Astrocyte (in vitro differentiated cells and primary cell): ENCODE measurements at regions not wholly inside any gene's neighbourhood (a gene's known extent, or its start where the extent isn't known, plus 50 kb on each side); places are given as distances from the start of the nearest gene placed in this dataset.

Source experiments
- CTCF ChIP-seq: IDR thresholded peaks from 2 replicates; pipeline ENCODE4 v1.5.1; 2011; ENCODE audit warnings: low read depth, mild to moderate bottlenecking, inconsistent platforms, low read length, moderate library complexity; ENCODE audit not compliant: insufficient read depth
- EZH2 ChIP-seq: IDR thresholded peaks from 2 replicates; pipeline ENCODE4 v1.6.1; 2012; ENCODE audit warnings: mild to moderate bottlenecking, low read length, inconsistent platforms; ENCODE audit not compliant: insufficient read depth

- TF ChIP-seq CTCF: no peak
- TF ChIP-seq EZH2: no peak
Observed at GRCh38 chr10:129223363-129223762, 243.7 kb upstream of the MGMT start.
